ENCODE measurements at regions not wholly inside any gene's neighbourhood (a gene's known extent, or its start where the extent isn't known, plus 50 kb on each side); places are given as distances from the start of the nearest gene placed in this dataset.

- 92 to 95% methylated on average over 1 of the region's 1 CpG for WGBS, 2 donors
- no peak overlapping the region for H3K4me3 ChIP-seq (ENCODE audit: low read depth, poor library complexity, severe bottlenecking)
- no peak for TF ChIP-seq POLR2A (IDR thresholded peaks at IDR 0.05)
- no peak for TF ChIP-seq CTCF (IDR thresholded peaks at IDR 0.05)
- intact Hi-C loops (cut with DNase I; ENCODE audit: low total_unique reads), result no loop called here
- no peak for DNase-seq (ENCODE audit: low spot score in 2 of 2)
These were observed 142.9 kb upstream of the POU5F2 start for GRCh38 chr5:93884254-93884653.

DNA sequence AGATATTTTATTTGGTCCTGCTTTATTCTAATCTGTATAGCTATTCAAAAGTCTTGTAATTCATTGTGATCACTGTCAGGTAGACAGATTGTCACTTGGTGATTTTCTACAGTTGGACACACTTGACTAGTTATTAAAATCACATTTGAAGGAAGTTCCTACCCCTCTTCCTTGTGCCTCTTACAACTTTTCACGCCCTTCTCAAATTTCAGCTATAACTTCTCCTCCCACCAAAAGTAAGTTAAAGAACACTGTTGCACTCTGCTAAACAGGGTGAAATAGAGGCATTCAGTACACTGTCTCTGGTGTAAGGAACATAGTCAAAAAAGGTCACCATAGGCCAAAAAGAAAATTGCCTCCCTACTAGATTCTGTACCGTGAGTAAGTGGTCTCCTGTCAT lies 142.1 kb upstream of the POU5F2 start:
- no peak overlapping the region for H3K4me3 ChIP-seq (ENCODE audit: low read depth, poor library complexity, severe bottlenecking)
- DNase-seq (ENCODE audit: low spot score in 2 of 2), result no peak
- TF ChIP-seq POLR2A (IDR thresholded peaks at IDR 0.05), result no peak
- no peak for TF ChIP-seq CTCF (IDR thresholded peaks at IDR 0.05)
- intact Hi-C loops (cut with DNase I; ENCODE audit: low total_unique reads), result no loop called here
- 82 to 89% methylated on average over 2 of the region's 2 CpGs for WGBS, 2 donors

- WGBS, 2 donors, result 70 to 82% methylated on average over 1 of the region's 1 CpG
- intact Hi-C loops (cut with DNase I; ENCODE audit: low total_unique reads), result no loop called here
These were observed 134.3 kb upstream of the POU5F2 start for GRCh38 chr5:93875693-93876092.

DNA sequence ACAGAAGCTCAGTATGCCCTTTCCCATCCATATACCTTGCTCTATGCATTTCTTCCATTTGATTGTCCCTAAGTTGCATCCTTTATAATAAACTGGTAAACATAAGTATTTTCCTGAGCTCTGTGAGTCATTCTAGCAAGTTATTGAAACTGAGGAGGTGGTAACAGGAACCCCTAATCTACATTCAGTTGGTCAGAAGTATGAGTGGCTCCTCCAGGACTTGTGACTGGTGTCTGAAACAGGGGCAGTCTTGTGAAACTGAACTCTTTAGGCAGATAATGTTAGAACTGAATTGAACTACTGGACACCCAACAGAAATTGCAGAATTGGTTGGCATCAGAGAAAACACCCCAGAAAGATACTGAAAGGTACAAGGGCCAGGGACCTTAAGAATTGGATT lies 133.1 kb upstream of the POU5F2 start:
- H3K4me3 ChIP-seq (ENCODE audit: low read depth, poor library complexity, severe bottlenecking), result no peak overlapping the region
- intact Hi-C loops (cut with DNase I; ENCODE audit: low total_unique reads), result no loop called here
- no peak for DNase-seq (ENCODE audit: low spot score in 2 of 2)
- TF ChIP-seq CTCF (IDR thresholded peaks at IDR 0.05), result no peak
- no peak for TF ChIP-seq POLR2A (IDR thresholded peaks at IDR 0.05)

More at GRCh38 chr5:93875693-93876092, 134.3 kb upstream of the POU5F2 start:
- DNase-seq (ENCODE audit: low spot score in 2 of 2), result no peak
- TF ChIP-seq POLR2A (IDR thresholded peaks at IDR 0.05) (no peak), CTCF (IDR thresholded peaks at IDR 0.05) (no peak)
- no peak overlapping the region for H3K4me3 ChIP-seq (ENCODE audit: low read depth, poor library complexity, severe bottlenecking)

GRCh38 chr5:93874080-93874479 lies 132.7 kb upstream of the POU5F2 start:
- WGBS, 2 donors, result 62 to 75% methylated on average over 1 of the region's 1 CpG
- intact Hi-C loops (cut with DNase I; ENCODE audit: low total_unique reads), result no loop called here
- TF ChIP-seq POLR2A (IDR thresholded peaks at IDR 0.05), result no peak
- H3K4me3 ChIP-seq (ENCODE audit: low read depth, poor library complexity, severe bottlenecking), result no peak overlapping the region
- DNase-seq (ENCODE audit: low spot score in 2 of 2), result no peak

DNA sequence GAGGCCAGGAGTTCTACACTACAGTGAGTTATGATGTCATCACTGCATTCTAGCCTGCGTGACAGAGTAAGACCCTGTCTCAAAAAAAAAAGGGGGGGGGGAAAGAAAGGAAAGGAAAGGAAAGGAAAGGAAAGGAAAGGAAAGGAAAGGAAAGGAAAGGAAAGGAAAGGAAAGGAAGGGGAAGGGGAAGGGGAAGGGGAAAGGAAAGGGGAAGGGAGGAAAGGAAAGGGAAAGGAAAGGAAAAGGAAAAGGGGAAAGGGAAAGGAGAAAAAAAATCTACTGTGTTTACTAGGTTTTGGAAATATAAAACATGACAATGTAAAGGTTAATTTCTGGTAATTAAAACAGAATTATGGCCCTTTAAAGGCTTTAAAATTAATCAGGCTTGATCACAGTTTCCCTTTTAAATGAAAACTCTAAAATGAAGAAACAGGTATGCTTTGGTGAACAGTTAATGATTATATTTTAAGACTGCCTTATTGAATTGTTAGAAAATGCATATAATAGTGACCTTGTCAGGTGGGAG lies 131.9 kb upstream of the POU5F2 start:
- H3K4me3 ChIP-seq (ENCODE audit: low read depth, poor library complexity, severe bottlenecking), result no peak overlapping the region
- intact Hi-C loops (cut with DNase I; ENCODE audit: low total_unique reads), result no loop called here
- no peak for DNase-seq (ENCODE audit: low spot score in 2 of 2)
- WGBS, 2 donors, result 86 to 100% methylated on average over 1 of the region's 1 CpG
- TF ChIP-seq CTCF (IDR thresholded peaks at IDR 0.05), result no peak
- no peak for TF ChIP-seq POLR2A (IDR thresholded peaks at IDR 0.05)

Data from lower leg skin (tissue), 4 donors.